GM18870 (cell line): ENCODE measurements at regions not wholly inside any gene's neighbourhood (a gene's known extent, or its start where the extent isn't known, plus 50 kb on each side); places are given as distances from the start of the nearest gene placed in this dataset.

Source experiments
- ATAC-seq: cut with Tn5 transposase; IDR thresholded peaks from one replicate; pipeline ENCODE4 v1.9.1; 2021; ENCODE audit warnings: moderate library complexity; ENCODE audit not compliant: unreplicated experiment

- ATAC-seq: no peak
These were observed 127.0 kb downstream of the MCHR2 start for GRCh38 chr6:99867026-99867425.

- ATAC-seq: peak; percentile 83
These were observed 125.8 kb downstream of the MCHR2 start for GRCh38 chr6:99868074-99868702.
